HepG2 (cell line): ENCODE measurements at regions not wholly inside any gene's neighbourhood (a gene's known extent, or its start where the extent isn't known, plus 50 kb on each side); places are given as distances from the start of the nearest gene placed in this dataset.

Source experiments
- ATAC-seq: fragments of 200-7000 bp; cut with Tn5 transposase; 3 replicates; pipeline ENCODE4 v1.9.1; 2020; ENCODE audit warnings: mild to moderate bottlenecking, moderate library complexity
- BruUV-seq: library from RNA; stranded (reverse); fragments of 400-500 nt; replicated peaks from 2 replicates; lab custom pipeline; 2021; lab: Mats Ljungman, UMichigan
- CTCF ChIA-PET: fragments of 300-600 bp; formaldehyde crosslinking; extraction: SDS; loops from one replicate; lab custom pipeline; 2021; ENCODE audit warnings: low total read pairs, inconsistent platforms, low intra/inter-chr PET ratio; lab: Yijun Ruan, JAX
- POLR2A ChIA-PET: fragments of 350-600 bp; sonication (Branson Sonifier 250); formaldehyde crosslinking; loops from one replicate; lab custom pipeline; 2020; ENCODE audit warnings: antibody characterized with exemption, inconsistent platforms; lab: Yijun Ruan, JAX
- DNase-seq: peaks from one replicate; pipeline ENCODE4 v3.0.0-alpha.2; 2015; ENCODE audit warnings: low spot score
- FAIRE-seq: peaks from 3 replicates; lab custom pipeline; 2011; peaks lifted over from hg19 to GRCh38; lab: Jason Lieb, UNC
- H2AFZ ChIP-seq: one replicate; pipeline ENCODE4 v1.6.1; 2011; ENCODE audit warnings: low read length, inconsistent platforms
- H3K27ac ChIP-seq: fragments of 300-600 bp; 3 replicates; pipeline ENCODE4 v1.8.0; 2011; ENCODE audit warnings: mixed run types, mild to moderate bottlenecking, mixed read lengths, low read length, inconsistent platforms; ENCODE audit not compliant: insufficient read depth; ENCODE audit errors: extremely low read length
- H3K27me3 ChIP-seq, 2 experiments: fragments of 200-600 bp in 1 of 2; 2 replicates in 1 of 2; 3 replicates in 1 of 2; pipeline versions ENCODE4 v1.6.0 to v1.8.0; 2011; ENCODE audit warnings: low read length in 2 of 2, mild to moderate bottlenecking in 2 of 2, moderate library complexity in 2 of 2, inconsistent platforms in 1 of 2; ENCODE audit not compliant: insufficient read depth in 2 of 2, control insufficient read depth in 1 of 2
- H3K36me3 ChIP-seq, 2 experiments: fragments of 200-600 bp in 1 of 2; replicated peaks in 1 of 2; 2 replicates in 1 of 2; 3 replicates in 1 of 2; pipeline versions ENCODE4 v1.5.1 to v1.8.0; 2011; ENCODE audit warnings: low read length in 2 of 2, inconsistent platforms in 1 of 2; ENCODE audit not compliant: insufficient read depth in 2 of 2, control insufficient read depth in 1 of 2
- H3K4me1 ChIP-seq: 2 replicates; pipeline ENCODE4 v1.5.1; 2012; ENCODE audit warnings: low read length, inconsistent platforms; ENCODE audit not compliant: insufficient read depth
- H3K4me2 ChIP-seq: 2 replicates; pipeline ENCODE4 v1.6.0; 2011; ENCODE audit warnings: low read depth, low read length, inconsistent platforms
- H3K4me3 ChIP-seq, 3 experiments: fragments of 200-600 bp in 1 of 3; sonication (generic), shearing (Covaris generic) in 1 of 3; replicated peaks in 1 of 3; 2 replicates each; pipeline ENCODE4 v1.5.1; 2011 to 2016; ENCODE audit warnings: low read length in 3 of 3, inconsistent platforms in 2 of 3, low read depth in 2 of 3, mild to moderate bottlenecking in 2 of 3, control low read depth in 1 of 3, mixed read lengths in 1 of 3; ENCODE audit not compliant: insufficient read depth in 1 of 3
- H3K79me2 ChIP-seq: one replicate; pipeline ENCODE4 v1.6.1; 2011; ENCODE audit warnings: low read length, inconsistent platforms; ENCODE audit not compliant: insufficient read depth
- H3K9ac ChIP-seq: 2 replicates; pipeline ENCODE4 v1.6.0; 2011; ENCODE audit warnings: mild to moderate bottlenecking, low read depth, low read length, inconsistent platforms; ENCODE audit not compliant: insufficient read depth
- H3K9me3 ChIP-seq: 2 replicates; pipeline ENCODE4 v1.5.1; 2012; ENCODE audit warnings: mild to moderate bottlenecking, low read length
- H4K20me1 ChIP-seq: 2 replicates; pipeline ENCODE4 v1.6.0; 2011; ENCODE audit warnings: inconsistent platforms, mild to moderate bottlenecking, low read length, moderate library complexity; ENCODE audit not compliant: insufficient read depth
- FOXA3 ChIP-seq: IDR thresholded peaks from 2 replicates; pipeline ENCODE4 v1.6.1; 2016; ENCODE audit warnings: missing genetic modification reagents, missing compliant biosample characterization
- KAT8 ChIP-seq: IDR thresholded peaks from 2 replicates; pipeline ENCODE4 v1.6.1; 2016; ENCODE audit warnings: missing genetic modification reagents, missing compliant biosample characterization
- MAFF ChIP-seq: IDR thresholded peaks from 2 replicates; pipeline ENCODE4 v1.6.1; 2011; ENCODE audit warnings: low read depth, low read length, improper control_type of control experiment
- SNAI1 ChIP-seq: sonication (generic); formaldehyde crosslinking; IDR thresholded peaks from 2 replicates; pipeline ENCODE4 v1.5.0; 2020; ENCODE audit warnings: mild to moderate bottlenecking, missing genetic modification reagents, borderline replicate concordance
- SP2 ChIP-seq: sonication (generic); formaldehyde crosslinking; IDR thresholded peaks from 2 replicates; pipeline ENCODE4 v1.5.1; 2020; ENCODE audit warnings: mild to moderate bottlenecking, missing genetic modification reagents
- ZNF619 ChIP-seq: sonication (generic); formaldehyde crosslinking; IDR thresholded peaks from 2 replicates; pipeline ENCODE4 v1.4.0; 2020; ENCODE audit warnings: mild to moderate bottlenecking, missing genetic modification reagents
- ZNF75D ChIP-seq: sonication (generic); formaldehyde crosslinking; IDR thresholded peaks from 2 replicates; pipeline ENCODE4 v1.8.1; 2023; ENCODE audit warnings: missing genetic modification reagents, mild to moderate bottlenecking, borderline replicate concordance
- WGBS: methylation state at CpG from one replicate; pipeline ENCODE4 v1.1.6; 2017; ENCODE audit warnings: low lambda C conversion rate; 5-methylcytosine and 5-hydroxymethylcytosine counted together
- in situ Hi-C: cut with HindIII; loops from 2 replicates; pipeline ENCODE4 v1.10.0; 2017; ENCODE audit warnings: low pct_unique_long_range_greater_than_20kb; ENCODE audit not compliant: extremely low pct_ligation_motif_present
- intact Hi-C: fragments of 100-400 bp; cut with micrococcal nuclease; formaldehyde crosslinking; loops from one replicate; pipeline ENCODE4 v1.10.0; 2022; ENCODE audit not compliant: unreplicated experiment
- TF ChIP-seq, protein P1 (sequence below): sonication (generic); formaldehyde crosslinking; IDR thresholded peaks from 2 replicates; pipeline ENCODE4 v1.9.0; 2021; ENCODE audit warnings: missing genetic modification reagents, borderline replicate concordance
- TF ChIP-seq, protein P2 (sequence below): IDR thresholded peaks from 2 replicates; pipeline ENCODE4 v1.6.1; 2016; ENCODE audit warnings: low read depth, control low read depth
- TF ChIP-seq, protein P3 (sequence below), 2 experiments: fragments of 450-650 bp in 1 of 2; sonication (generic) in 1 of 2; formaldehyde crosslinking in 1 of 2; IDR thresholded peaks; 2 replicates each; pipeline versions ENCODE4 v1.6.1 to v1.8.0; 2016 to 2022; ENCODE audit warnings: antibody characterized with exemption in 1 of 2, mild to moderate bottlenecking in 1 of 2, missing genetic modification reagents in 1 of 2

- TF ChIP-seq SNAI1 (CRISPR knock-in tag): no peak
- no peak for TF ChIP-seq ZNF75D
Measured at GRCh38 chr2:51324051-51324450, 292.1 kb upstream of the NRXN1 start (continued).

- DNase-seq (no peak), FAIRE-seq (no peak), ATAC-seq (no peak)
- Histone ChIP-seq H3K4me1 (no peaks in the 10 kb centered on the region), H4K20me1 (no peaks in the 10 kb centered on the region), H3K4me3 (no peak overlapping the region), H3K79me2 (no peaks in the 10 kb centered on the region), H3K27me3 (no peaks in the 10 kb centered on the region), H3K36me3 (no peaks in the 10 kb centered on the region), H3K4me2 (no peak overlapping the region), H3K9ac (no peak overlapping the region), H3K27ac (no peak overlapping the region), H3K9me3 (peaks cover 89% of the 10 kb centered on the region), H2AFZ (no peak overlapping the region)
- POLR2A ChIA-PET: no interaction called here
- CTCF ChIA-PET: no interaction called here
- intact Hi-C loops: no loop called here
- in situ Hi-C loops: no loop called here
- 67% methylated on average over 1 of the region's 1 CpG for WGBS
- BruUV-seq: no TSS peak
- no peak for TF ChIP-seq KAT8
- TF ChIP-seq, protein P1, sequence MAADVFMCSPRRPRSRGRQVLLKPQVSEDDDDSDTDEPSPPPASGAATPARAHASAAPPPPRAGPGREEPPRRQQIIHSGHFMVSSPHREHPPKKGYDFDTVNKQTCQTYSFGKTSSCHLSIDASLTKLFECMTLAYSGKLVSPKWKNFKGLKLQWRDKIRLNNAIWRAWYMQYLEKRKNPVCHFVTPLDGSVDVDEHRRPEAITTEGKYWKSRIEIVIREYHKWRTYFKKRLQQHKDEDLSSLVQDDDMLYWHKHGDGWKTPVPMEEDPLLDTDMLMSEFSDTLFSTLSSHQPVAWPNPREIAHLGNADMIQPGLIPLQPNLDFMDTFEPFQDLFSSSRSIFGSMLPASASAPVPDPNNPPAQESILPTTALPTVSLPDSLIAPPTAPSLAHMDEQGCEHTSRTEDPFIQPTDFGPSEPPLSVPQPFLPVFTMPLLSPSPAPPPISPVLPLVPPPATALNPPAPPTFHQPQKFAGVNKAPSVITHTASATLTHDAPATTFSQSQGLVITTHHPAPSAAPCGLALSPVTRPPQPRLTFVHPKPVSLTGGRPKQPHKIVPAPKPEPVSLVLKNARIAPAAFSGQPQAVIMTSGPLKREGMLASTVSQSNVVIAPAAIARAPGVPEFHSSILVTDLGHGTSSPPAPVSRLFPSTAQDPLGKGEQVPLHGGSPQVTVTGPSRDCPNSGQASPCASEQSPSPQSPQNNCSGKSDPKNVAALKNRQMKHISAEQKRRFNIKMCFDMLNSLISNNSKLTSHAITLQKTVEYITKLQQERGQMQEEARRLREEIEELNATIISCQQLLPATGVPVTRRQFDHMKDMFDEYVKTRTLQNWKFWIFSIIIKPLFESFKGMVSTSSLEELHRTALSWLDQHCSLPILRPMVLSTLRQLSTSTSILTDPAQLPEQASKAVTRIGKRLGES (CRISPR knock-in tag): no peak
- peak; percentile 96 for TF ChIP-seq MAFF
- no peak for TF ChIP-seq FOXA3 (CRISPR knock-in tag)
- no peak for TF ChIP-seq SP2
- TF ChIP-seq, protein P2, sequence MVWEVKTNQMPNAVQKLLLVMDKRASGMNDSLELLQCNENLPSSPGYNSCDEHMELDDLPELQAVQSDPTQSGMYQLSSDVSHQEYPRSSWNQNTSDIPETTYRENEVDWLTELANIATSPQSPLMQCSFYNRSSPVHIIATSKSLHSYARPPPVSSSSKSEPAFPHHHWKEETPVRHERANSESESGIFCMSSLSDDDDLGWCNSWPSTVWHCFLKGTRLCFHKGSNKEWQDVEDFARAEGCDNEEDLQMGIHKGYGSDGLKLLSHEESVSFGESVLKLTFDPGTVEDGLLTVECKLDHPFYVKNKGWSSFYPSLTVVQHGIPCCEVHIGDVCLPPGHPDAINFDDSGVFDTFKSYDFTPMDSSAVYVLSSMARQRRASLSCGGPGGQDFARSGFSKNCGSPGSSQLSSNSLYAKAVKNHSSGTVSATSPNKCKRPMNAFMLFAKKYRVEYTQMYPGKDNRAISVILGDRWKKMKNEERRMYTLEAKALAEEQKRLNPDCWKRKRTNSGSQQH (CRISPR knock-in tag): no peak
- TF ChIP-seq ZNF619 (CRISPR knock-in tag): no peak
- TF ChIP-seq, protein P3, sequence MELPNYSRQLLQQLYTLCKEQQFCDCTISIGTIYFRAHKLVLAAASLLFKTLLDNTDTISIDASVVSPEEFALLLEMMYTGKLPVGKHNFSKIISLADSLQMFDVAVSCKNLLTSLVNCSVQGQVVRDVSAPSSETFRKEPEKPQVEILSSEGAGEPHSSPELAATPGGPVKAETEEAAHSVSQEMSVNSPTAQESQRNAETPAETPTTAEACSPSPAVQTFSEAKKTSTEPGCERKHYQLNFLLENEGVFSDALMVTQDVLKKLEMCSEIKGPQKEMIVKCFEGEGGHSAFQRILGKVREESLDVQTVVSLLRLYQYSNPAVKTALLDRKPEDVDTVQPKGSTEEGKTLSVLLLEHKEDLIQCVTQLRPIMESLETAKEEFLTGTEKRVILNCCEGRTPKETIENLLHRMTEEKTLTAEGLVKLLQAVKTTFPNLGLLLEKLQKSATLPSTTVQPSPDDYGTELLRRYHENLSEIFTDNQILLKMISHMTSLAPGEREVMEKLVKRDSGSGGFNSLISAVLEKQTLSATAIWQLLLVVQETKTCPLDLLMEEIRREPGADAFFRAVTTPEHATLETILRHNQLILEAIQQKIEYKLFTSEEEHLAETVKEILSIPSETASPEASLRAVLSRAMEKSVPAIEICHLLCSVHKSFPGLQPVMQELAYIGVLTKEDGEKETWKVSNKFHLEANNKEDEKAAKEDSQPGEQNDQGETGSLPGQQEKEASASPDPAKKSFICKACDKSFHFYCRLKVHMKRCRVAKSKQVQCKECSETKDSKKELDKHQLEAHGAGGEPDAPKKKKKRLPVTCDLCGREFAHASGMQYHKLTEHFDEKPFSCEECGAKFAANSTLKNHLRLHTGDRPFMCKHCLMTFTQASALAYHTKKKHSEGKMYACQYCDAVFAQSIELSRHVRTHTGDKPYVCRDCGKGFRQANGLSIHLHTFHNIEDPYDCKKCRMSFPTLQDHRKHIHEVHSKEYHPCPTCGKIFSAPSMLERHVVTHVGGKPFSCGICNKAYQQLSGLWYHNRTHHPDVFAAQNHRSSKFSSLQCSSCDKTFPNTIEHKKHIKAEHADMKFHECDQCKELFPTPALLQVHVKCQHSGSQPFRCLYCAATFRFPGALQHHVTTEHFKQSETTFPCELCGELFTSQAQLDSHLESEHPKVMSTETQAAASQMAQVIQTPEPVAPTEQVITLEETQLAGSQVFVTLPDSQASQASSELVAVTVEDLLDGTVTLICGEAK (IDR thresholded peaks at IDR 0.05): no peak
- TF ChIP-seq, protein P3 (CRISPR knock-in tag; IDR thresholded peaks at IDR 0.05): no peak
Measured at GRCh38 chr2:51322613-51323012, 290.7 kb upstream of the NRXN1 start.
